PFSK-1 (cell line): ENCODE measurements at regions not wholly inside any gene's neighbourhood (a gene's known extent, or its start where the extent isn't known, plus 50 kb on each side); places are given as distances from the start of the nearest gene placed in this dataset.

Experiments
- FOXP2 ChIP-seq: optimal IDR thresholded peaks from 2 replicates; pipeline ENCODE3; 2011; ENCODE audit warnings: borderline replicate concordance, control low read depth, inconsistent platforms; ENCODE audit not compliant: insufficient read depth; ENCODE audit errors: extremely low read length, extremely low read depth
- POLR2AphosphoS5 ChIP-seq: IDR thresholded peaks from 2 replicates; pipeline ENCODE4 v1.6.1; 2012; ENCODE audit warnings: low read depth, mild to moderate bottlenecking, control low read depth, low read length, moderate library complexity
- SIN3A ChIP-seq: IDR thresholded peaks from 2 replicates; pipeline ENCODE4 v1.6.1; 2012; ENCODE audit warnings: mild to moderate bottlenecking, low read length, moderate library complexity, borderline replicate concordance; ENCODE audit not compliant: insufficient read depth
- TAF1 ChIP-seq: IDR thresholded peaks from 2 replicates; pipeline ENCODE4 v1.6.1; 2012; ENCODE audit warnings: low read length, control low read depth, borderline replicate concordance; ENCODE audit not compliant: insufficient read depth
- TF ChIP-seq, protein P1 (sequence below), 2 experiments: IDR thresholded peaks; 2 replicates each; pipeline versions ENCODE4 v1.6.1 to v1.8.0; 2011 to 2012; ENCODE audit warnings: low read depth in 2 of 2, low read length in 2 of 2, control low read depth in 1 of 2, inconsistent platforms in 1 of 2, mild to moderate bottlenecking in 1 of 2, moderate library complexity in 1 of 2; ENCODE audit not compliant: insufficient read depth in 1 of 2

DNA sequence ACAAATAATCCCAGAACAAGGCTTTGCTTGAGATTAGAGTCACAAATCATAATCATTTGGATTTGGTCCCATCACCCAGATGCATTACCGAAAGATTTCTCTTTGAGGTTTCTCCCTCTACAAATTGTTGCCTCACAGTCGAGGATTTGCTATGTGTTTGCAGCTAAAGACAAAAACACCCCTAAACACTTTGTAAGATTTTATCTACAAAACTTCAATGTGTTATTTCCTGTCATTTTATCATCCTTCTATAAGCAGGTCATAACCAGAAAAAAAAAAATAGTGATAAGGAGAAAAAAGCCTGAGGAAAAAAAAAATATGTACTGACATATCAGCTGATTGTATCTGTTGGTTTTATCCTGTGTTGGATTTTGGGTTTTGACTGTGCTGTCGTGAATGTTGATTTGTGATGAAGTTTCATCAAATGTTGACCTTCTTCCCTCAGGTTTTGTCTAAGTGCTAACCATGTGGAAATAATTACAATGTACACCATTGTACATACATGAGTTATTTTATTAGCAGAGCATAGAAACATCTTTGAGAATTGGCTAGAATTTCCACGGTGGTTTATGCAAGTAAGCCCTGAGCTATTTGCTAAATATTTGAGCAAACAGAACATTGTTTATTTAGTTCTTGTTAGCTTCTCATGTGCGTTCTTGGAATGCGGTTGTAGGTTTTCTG lies 274.4 kb downstream of the NEBL start:
- TF ChIP-seq TAF1, result no peak
- no peak for TF ChIP-seq FOXP2
- TF ChIP-seq POLR2AphosphoS5, result no peak
- no peak for TF ChIP-seq SIN3A
- TF ChIP-seq, protein P1, sequence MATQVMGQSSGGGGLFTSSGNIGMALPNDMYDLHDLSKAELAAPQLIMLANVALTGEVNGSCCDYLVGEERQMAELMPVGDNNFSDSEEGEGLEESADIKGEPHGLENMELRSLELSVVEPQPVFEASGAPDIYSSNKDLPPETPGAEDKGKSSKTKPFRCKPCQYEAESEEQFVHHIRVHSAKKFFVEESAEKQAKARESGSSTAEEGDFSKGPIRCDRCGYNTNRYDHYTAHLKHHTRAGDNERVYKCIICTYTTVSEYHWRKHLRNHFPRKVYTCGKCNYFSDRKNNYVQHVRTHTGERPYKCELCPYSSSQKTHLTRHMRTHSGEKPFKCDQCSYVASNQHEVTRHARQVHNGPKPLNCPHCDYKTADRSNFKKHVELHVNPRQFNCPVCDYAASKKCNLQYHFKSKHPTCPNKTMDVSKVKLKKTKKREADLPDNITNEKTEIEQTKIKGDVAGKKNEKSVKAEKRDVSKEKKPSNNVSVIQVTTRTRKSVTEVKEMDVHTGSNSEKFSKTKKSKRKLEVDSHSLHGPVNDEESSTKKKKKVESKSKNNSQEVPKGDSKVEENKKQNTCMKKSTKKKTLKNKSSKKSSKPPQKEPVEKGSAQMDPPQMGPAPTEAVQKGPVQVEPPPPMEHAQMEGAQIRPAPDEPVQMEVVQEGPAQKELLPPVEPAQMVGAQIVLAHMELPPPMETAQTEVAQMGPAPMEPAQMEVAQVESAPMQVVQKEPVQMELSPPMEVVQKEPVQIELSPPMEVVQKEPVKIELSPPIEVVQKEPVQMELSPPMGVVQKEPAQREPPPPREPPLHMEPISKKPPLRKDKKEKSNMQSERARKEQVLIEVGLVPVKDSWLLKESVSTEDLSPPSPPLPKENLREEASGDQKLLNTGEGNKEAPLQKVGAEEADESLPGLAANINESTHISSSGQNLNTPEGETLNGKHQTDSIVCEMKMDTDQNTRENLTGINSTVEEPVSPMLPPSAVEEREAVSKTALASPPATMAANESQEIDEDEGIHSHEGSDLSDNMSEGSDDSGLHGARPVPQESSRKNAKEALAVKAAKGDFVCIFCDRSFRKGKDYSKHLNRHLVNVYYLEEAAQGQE (IDR thresholded peaks at IDR 0.05; ENCODE audit: insufficient read depth in 1 of 2, low read depth in 2 of 2, low read length in 2 of 2), result no peak
